ENCODE measurements at regions not wholly inside any gene's neighbourhood (a gene's known extent, or its start where the extent isn't known, plus 50 kb on each side); places are given as distances from the start of the nearest gene placed in this dataset.
"Not testable (repeated sequence)": the region's sequence is repeated elsewhere in the genome, so short reads cannot be mapped to it uniquely, and the experiment has no call there.

- no peak for DNase-seq (ENCODE audit: low read depth in 2 of 2)
Measured at GRCh38 chr4:34422472-34423175, 1821.7 kb downstream of the ARAP2 start.

- no peak for DNase-seq (ENCODE audit: low read depth in 2 of 2)
Measured at GRCh38 chr4:34432706-34433105, 1811.6 kb downstream of the ARAP2 start.

- not testable (repeated sequence) for DNase-seq (ENCODE audit: low read depth in 2 of 2)
Measured at GRCh38 chr4:34434377-34434776, 1809.9 kb downstream of the ARAP2 start.

- DNase-seq (ENCODE audit: low read depth in 2 of 2) = no peak
Measured at GRCh38 chr4:34464196-34464595, 1780.1 kb downstream of the ARAP2 start.

GRCh38 chr4:34466411-34466810, 1777.9 kb downstream of the ARAP2 start:
- no peak for DNase-seq (ENCODE audit: low read depth in 2 of 2)

- DNase-seq (ENCODE audit: low read depth in 2 of 2) = no peak
Measured at GRCh38 chr4:34469516-34469915, 1774.8 kb downstream of the ARAP2 start.

GRCh38 chr4:34485252-34485651, 1759.1 kb downstream of the ARAP2 start:
- DNase-seq (ENCODE audit: low read depth in 2 of 2) = no peak

- DNase-seq (ENCODE audit: low read depth in 2 of 2) = no peak
Measured at GRCh38 chr4:34486461-34487363, 1757.6 kb downstream of the ARAP2 start.

- no peak for DNase-seq (ENCODE audit: low read depth in 2 of 2)
Measured at GRCh38 chr4:34492414-34492813, 1751.9 kb downstream of the ARAP2 start.

GRCh38 chr4:34502086-34502485, 1742.2 kb downstream of the ARAP2 start:
- no peak for DNase-seq (ENCODE audit: low read depth in 2 of 2)

GRCh38 chr4:34504731-34505130, 1739.6 kb downstream of the ARAP2 start:
- DNase-seq (ENCODE audit: low read depth in 2 of 2) = not testable (repeated sequence)

GRCh38 chr4:34506511-34507092, 1737.7 kb downstream of the ARAP2 start:
- not testable (repeated sequence) for DNase-seq (ENCODE audit: low read depth in 2 of 2)

- DNase-seq (ENCODE audit: low read depth in 2 of 2) = no peak
Measured at GRCh38 chr4:34512616-34513015, 1731.7 kb downstream of the ARAP2 start.

GRCh38 chr4:34516524-34516923, 1727.8 kb downstream of the ARAP2 start:
- DNase-seq (ENCODE audit: low read depth in 2 of 2) = no peak

- DNase-seq (ENCODE audit: low read depth in 2 of 2) = no peak
Measured at GRCh38 chr4:34534916-34535315, 1709.4 kb downstream of the ARAP2 start.

- no peak for DNase-seq (ENCODE audit: low read depth in 2 of 2)
Measured at GRCh38 chr4:34566091-34566490, 1678.2 kb downstream of the ARAP2 start.

GRCh38 chr4:34572026-34572425, 1672.3 kb downstream of the ARAP2 start:
- no peak for DNase-seq (ENCODE audit: low read depth in 2 of 2)

- DNase-seq (ENCODE audit: low read depth in 2 of 2) = no peak
Measured at GRCh38 chr4:34615315-34615714, 1629.0 kb downstream of the ARAP2 start.

GRCh38 chr4:34619531-34620162, 1624.7 kb downstream of the ARAP2 start:
- no peak for DNase-seq (ENCODE audit: low read depth in 2 of 2)

- no peak for DNase-seq (ENCODE audit: low read depth in 2 of 2)
Measured at GRCh38 chr4:34628471-34628870, 1615.8 kb downstream of the ARAP2 start.

- DNase-seq (ENCODE audit: low read depth in 2 of 2) = no peak
Measured at GRCh38 chr4:34629451-34629850, 1614.9 kb downstream of the ARAP2 start.

GRCh38 chr4:34633241-34633640, 1611.1 kb downstream of the ARAP2 start:
- DNase-seq (ENCODE audit: low read depth in 2 of 2) = no peak

Data from stimulated activated CD8-positive, alpha-beta memory T cell treated with anti-CD3 and anti-CD28 coated beads, Interleukin-2, amount 100 ng/mL, for 48 hours (primary cell).